ENCODE measurements at regions not wholly inside any gene's neighbourhood (a gene's known extent, or its start where the extent isn't known, plus 50 kb on each side); places are given as distances from the start of the nearest gene placed in this dataset.

GRCh38 chr1:192022827-192023226, 135.4 kb upstream of the RGS18 start:
- DNase-seq = no peak

- no peak for DNase-seq
These were observed 133.4 kb upstream of the RGS18 start for GRCh38 chr1:192024881-192025280.

DNA sequence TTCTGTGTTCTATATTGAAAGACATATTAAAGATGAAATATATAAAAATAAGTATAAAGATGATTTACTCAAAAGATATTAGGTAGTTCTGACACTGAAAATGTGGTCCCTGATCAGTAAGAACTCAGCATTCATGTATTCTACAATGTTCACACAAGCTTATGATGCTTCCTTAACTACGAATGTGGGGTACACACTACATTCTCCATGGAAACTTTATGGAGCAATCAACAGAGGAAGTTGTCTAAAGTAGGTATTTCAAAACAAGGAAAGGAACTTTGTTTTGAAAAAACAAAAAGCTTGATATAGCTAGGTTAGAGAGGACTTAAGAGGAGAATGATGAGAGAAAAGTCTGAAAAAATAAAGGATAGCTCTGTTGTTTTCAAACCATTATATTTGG, 119.7 kb upstream of the RGS18 start:
- DNase-seq = no peak

- DNase-seq = no peak
These were observed 113.1 kb upstream of the RGS18 start for GRCh38 chr1:192045131-192045530.

- DNase-seq = no peak
These were observed 104.7 kb upstream of the RGS18 start for GRCh38 chr1:192053531-192053971.

- no peak for DNase-seq
These were observed 100.5 kb upstream of the RGS18 start for GRCh38 chr1:192057766-192058165.

DNA sequence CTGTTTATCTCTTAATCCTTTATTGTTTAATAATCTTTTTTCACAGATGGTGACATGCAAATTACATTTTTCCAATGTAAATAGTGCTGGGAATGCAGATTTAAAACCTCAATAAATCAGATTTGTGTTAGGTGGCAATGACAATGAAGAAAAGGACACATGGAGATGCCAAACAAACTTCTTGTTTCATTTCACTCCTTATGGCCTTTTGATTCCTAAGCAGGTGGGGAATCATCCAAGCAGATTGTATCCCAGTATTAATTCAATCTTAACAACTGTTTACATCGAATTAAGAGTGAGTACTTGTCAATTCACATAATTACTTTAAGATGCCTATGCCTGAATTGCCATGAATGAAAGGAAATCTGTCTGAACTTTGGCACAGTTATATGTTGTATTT, 98.9 kb upstream of the RGS18 start:
- no peak for DNase-seq

DNA sequence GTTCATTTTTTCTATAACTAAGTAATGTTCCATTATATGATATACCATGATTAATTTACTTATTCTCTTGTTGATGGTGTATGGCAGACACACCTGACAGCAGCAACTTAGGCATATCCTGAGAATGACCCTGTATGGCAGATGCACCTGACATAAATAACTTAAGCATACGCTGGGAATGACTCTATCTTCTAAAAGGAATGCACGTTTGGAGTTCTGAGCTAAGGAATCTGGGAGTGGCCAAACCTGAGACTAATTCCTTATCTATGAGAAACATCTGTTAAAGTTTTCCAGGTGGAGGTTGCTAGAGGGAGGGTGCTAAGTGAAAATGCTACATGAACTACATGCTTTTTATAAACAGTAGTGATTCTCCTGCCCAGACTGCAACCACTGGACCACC, 96.7 kb upstream of the RGS18 start:
- no peak for DNase-seq

DNA sequence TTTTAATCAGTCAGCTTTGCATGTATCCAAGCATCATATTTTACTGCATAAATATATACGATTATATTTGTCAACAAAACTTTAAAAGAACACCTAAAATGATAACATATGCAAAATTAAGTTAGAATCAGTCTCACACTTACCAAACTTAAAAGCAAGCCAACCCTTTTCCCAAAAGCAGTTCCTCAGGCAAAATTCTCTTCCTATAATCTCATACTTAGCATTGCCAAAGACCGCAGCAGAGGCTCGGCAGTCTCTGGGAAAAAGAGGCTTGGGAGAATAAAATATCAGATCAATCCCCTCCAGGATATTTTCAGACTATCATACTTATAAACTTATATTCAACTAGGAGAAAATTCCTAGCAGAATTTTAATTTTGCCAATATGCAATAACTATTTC, 93.2 kb upstream of the RGS18 start:
- DNase-seq = no peak

- DNase-seq = no peak
These were observed 92.1 kb upstream of the RGS18 start for GRCh38 chr1:192066202-192066601.

GRCh38 chr1:192067360-192067759, 90.9 kb upstream of the RGS18 start:
- DNase-seq = no peak

- no peak for DNase-seq
These were observed 88.0 kb upstream of the RGS18 start for GRCh38 chr1:192070213-192070612.

DNA sequence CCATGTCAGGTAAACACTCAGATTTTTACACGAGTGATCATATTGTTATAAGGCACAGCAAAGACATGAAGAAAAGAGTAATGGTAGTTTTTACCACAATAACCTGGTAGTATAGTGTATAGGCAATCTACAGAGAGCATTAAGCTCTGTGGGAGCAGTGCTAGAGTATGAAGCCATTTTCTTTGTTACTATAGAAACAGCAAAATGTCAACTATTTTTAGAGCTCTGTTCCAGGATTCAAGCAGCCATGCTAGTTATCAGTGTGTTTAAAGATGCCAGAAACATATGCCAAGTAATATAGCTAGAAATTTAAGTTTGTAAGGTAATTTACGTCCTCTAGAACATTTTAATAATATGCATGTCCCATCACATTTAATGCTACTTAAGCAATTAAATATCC, 77.6 kb upstream of the RGS18 start:
- no peak for DNase-seq

DNA sequence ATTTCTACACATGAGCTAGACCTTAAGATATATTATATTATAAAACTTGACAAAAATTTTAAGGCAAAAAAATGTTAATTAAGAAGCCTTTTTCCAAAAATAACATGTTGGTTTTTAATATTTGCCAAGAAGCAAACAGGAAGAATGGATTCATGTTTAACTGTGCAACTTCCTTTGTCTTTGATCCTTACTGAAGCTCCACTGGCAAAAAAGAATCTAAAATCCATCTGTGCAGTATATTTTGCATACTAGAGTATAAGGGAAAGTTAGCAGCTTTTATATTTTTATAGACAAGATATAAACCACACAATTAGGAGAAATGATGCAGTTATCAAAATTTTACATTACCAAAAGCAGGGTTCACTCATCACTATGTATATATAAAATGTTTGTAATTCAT, 76.9 kb upstream of the RGS18 start:
- no peak for DNase-seq

DNA sequence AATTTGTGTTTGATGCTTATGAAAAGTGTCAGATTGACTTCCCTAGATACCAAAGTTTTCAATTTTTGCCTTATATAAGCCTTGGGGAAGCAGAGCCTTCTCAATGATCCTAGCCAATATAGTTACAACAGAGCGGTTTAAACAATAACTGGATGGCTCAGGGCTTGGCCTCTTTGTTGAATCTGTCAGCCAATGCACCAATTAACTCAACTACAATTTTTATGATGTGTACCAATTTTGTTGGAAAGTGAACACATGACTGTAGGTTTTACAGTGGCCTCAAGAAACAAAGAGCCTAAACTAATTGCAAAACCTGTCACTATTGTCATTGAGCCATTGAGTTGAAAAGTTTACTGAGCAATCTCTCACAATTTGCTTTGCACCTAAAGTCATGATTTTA, 71.6 kb upstream of the RGS18 start:
- DNase-seq = no peak

DNA sequence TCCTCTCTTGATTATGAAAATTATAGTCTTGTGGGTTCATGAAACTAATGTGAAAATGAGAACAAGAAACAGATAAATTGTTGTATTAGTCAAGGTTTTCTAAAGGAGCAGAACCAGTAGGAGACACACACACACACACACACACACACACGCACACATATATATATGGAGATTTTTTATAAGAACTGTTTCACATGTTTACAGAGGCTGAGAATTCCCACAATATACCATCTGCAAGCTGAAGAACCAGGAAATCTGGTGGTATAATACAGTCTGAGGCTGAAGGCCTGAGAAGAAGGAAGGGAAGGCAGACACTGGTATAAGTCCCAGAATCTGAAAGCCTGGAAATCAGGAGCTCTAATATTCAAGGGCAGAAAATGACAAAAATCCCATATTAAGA, 70.9 kb upstream of the RGS18 start:
- DNase-seq = no peak

DNA sequence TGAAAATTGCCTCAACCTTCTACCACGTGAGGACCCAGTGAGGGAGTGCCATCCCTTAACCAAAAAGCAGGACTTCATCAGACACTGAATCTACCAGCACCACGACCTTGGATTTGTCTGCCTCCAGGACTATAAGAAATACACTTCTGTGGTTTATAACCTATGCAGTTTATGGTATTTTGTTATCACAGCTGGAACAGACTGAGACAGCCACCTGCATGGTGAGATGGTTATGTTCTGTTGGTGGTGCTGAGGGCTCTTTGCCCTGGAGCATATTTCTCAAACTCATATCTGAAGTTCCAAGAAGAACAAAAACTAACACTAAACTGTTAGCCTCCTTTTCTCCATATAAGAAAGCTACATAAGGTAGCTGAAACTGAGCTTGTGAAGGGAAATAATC, 69.8 kb upstream of the RGS18 start:
- no peak for DNase-seq

DNA sequence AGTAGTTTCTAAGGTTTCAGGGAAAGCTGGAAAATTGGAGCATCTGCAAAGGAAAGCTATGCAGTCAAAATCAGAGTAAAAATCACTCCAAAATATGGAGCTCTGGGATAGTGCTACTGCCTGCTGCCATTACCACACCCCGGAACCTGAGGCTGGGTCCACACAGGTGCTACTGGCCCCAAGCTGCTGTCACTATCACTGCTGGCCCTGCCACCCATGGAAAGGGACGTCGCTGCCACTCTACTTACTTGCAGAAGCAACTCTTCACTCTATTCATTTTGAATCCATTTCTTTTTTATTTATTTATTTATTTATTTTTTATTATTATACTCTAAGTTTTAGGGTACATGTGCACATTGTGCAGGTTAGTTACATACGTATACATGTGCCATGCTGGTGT, 60.3 kb upstream of the RGS18 start:
- DNase-seq = no peak

- no peak for DNase-seq
These were observed 58.9 kb upstream of the RGS18 start for GRCh38 chr1:192099328-192099727.

- DNase-seq = no peak
These were observed 57.4 kb upstream of the RGS18 start for GRCh38 chr1:192100686-192101468.

- no peak for DNase-seq
These were observed 54.1 kb upstream of the RGS18 start for GRCh38 chr1:192104128-192104527.

- DNase-seq = peak; percentile 26
These were observed 53.4 kb upstream of the RGS18 start for GRCh38 chr1:192104852-192105251.

GRCh38 chr1:192108161-192108560, 50.1 kb upstream of the RGS18 start:
- no peak for DNase-seq

All from amniotic stem cell (primary cell).